IPS-NIHi11 (cell line): ENCODE measurements at regions not wholly inside any gene's neighbourhood (a gene's known extent, or its start where the extent isn't known, plus 50 kb on each side); places are given as distances from the start of the nearest gene placed in this dataset.
"Not testable (repeated sequence)": the region's sequence is repeated elsewhere in the genome, so short reads cannot be mapped to it uniquely, and the experiment has no call there.

ENCODE experiments used
- DNase-seq: peaks from one replicate; pipeline ENCODE4 v3.0.0; 2012; ENCODE audit warnings: mixed read lengths, low spot score

GRCh38 chr6:68158256-68158655 is 476.8 kb upstream of the ADGRB3 start:
- no peak for DNase-seq

- DNase-seq = no peak
Measured at GRCh38 chr6:68144667-68145066, 490.4 kb upstream of the ADGRB3 start.

- DNase-seq = no peak
Measured at GRCh38 chr6:68141190-68141589, 493.9 kb upstream of the ADGRB3 start.

- DNase-seq = peak; percentile 52
Measured at GRCh38 chr6:68139130-68139529, 496.0 kb upstream of the ADGRB3 start.

GRCh38 chr6:68134796-68135195 is 500.3 kb upstream of the ADGRB3 start:
- no peak for DNase-seq

- no peak for DNase-seq
Measured at GRCh38 chr6:68128211-68128610, 506.9 kb upstream of the ADGRB3 start.

GRCh38 chr6:68127074-68127473 is 508.0 kb upstream of the ADGRB3 start:
- no peak for DNase-seq

- no peak for DNase-seq
Measured at GRCh38 chr6:68126089-68126749, 508.9 kb upstream of the ADGRB3 start.

- not testable (repeated sequence) for DNase-seq
Measured at GRCh38 chr6:68122975-68123374, 512.1 kb upstream of the ADGRB3 start.

GRCh38 chr6:68122032-68122431 is 513.0 kb upstream of the ADGRB3 start:
- no peak for DNase-seq

- DNase-seq = not testable (repeated sequence)
Measured at GRCh38 chr6:68120954-68121353, 514.1 kb upstream of the ADGRB3 start.

- no peak for DNase-seq
Measured at GRCh38 chr6:68114463-68115047, 520.5 kb upstream of the ADGRB3 start.

- no peak for DNase-seq
Measured at GRCh38 chr6:68108233-68108835, 526.7 kb upstream of the ADGRB3 start.

GRCh38 chr6:68094070-68094469 is 541.0 kb upstream of the ADGRB3 start:
- no peak for DNase-seq

- no peak for DNase-seq
Measured at GRCh38 chr6:68087399-68088133, 547.5 kb upstream of the ADGRB3 start.

GRCh38 chr6:68086199-68086598 is 548.9 kb upstream of the ADGRB3 start:
- DNase-seq = no peak

- not testable (repeated sequence) for DNase-seq
Measured at GRCh38 chr6:68085599-68085998, 549.5 kb upstream of the ADGRB3 start.

- DNase-seq = no peak
Measured at GRCh38 chr6:68082086-68082485, 553.0 kb upstream of the ADGRB3 start.

GRCh38 chr6:68080074-68080473 is 555.0 kb upstream of the ADGRB3 start:
- no peak for DNase-seq

- no peak for DNase-seq
Measured at GRCh38 chr6:68077661-68078060, 557.4 kb upstream of the ADGRB3 start.

GRCh38 chr6:68071740-68072139 is 563.3 kb upstream of the ADGRB3 start:
- DNase-seq = no peak

- DNase-seq = no peak
Measured at GRCh38 chr6:68069921-68070710, 565.0 kb upstream of the ADGRB3 start.
